ENCODE measurements at regions not wholly inside any gene's neighbourhood (a gene's known extent, or its start where the extent isn't known, plus 50 kb on each side); places are given as distances from the start of the nearest gene placed in this dataset.

GRCh38 chr11:105458071-105458470 is 151.8 kb upstream of the GRIA4 start:
- no peak for TF ChIP-seq CTCF (conservative IDR thresholded peaks at IDR 0.05; ENCODE audit: low read length)
- no peak for TF ChIP-seq EZH2phosphoT487 (IDR thresholded peaks at IDR 0.05; ENCODE audit: borderline replicate concordance)
